Suppressor macrophage treated with lipopolysaccharide for 1 hour (primary cell): ENCODE measurements at regions not wholly inside any gene's neighbourhood (a gene's known extent, or its start where the extent isn't known, plus 50 kb on each side); places are given as distances from the start of the nearest gene placed in this dataset.
"Not testable (repeated sequence)": the region's sequence is repeated elsewhere in the genome, so short reads cannot be mapped to it uniquely, and the experiment has no call there.

Experiments
- DNase-seq, 3 donors: peaks; one replicate each; pipeline ENCODE4 v3.0.0-alpha.2; 2020 to 2022

DNA sequence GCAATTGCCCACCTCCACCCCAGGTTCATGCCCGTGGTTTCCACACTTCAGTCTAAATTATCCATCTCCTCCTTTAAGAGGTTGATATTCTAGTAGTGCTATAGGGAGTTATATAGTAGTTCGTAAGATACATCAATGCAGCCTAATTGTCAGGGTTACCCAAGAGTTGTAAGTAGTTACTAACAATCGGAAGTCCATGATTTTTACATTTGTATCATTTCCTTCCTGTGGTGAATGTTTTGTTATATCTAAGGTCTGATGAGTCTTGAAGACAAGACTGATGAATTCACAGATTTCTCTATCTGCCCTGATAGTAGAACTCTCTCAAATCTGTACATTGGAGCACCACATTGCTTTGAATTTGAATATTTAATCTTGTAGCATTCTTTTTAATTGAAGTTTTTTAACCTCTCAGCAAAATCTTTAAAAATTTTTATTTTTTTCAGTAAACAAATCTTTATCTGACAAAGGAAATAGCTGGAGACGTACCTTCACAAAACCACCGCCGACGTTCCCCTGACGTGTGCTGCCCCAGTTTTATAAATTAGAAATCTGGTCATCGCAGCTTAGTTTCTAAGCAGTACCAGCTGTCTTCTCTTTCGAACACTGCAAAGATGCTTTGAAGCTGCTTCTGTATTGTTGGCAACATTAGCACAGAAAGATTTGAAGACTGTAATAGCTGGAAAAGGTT lies 264.5 kb downstream of the SOCS6 start:
- DNase-seq, result no peak

DNA sequence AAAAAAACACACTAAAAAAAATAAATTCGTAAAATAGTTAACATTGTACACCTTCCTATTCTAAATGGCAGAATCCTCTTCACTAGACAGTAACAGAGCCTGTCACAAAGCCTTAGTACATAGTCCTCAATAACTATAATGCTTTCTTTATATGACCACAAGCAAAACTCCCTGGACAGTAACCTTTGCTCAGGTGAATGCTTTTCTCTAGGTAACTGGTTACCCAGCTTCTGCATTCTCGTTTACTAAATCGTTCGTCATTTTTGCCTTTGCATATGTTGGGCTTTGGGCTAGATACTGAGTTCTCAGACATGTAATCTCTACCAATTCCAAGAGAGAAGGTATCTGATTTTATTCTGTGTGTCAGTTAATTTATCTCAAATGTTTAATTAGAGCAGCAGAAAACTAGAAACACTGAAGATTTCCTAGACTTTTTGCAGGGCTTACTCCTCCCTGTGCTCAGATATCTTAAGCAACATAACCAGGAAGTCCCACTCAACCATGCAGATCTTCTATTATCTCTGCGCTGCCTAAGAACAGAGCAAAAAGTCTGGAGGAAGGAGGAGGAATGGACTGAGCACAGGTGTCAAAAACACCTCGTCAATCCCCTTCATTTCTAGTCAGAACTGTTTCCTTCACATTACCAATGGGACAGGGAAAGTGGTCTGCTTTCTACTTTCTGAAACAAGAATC lies 247.7 kb downstream of the SOCS6 start:
- DNase-seq, result no peak

DNA sequence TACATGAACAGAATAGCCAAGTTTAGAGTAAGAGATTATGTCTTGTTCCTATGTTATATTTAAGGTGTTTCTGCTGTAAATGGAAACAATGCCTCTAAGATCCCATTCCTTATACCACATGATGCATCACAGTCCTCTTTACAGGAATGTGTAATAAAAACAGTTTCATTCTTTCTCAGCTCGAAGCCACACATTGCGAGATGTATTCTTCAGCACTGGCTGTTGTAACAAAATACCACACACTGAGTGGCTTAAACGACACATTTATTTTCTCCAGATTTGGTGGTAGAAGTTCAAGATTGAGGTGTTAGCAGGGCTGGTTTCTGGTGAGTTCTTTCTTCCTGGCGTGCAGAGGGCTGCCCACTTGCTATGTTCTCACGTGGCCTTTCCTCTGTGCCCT lies 246.2 kb downstream of the SOCS6 start:
- no peak for DNase-seq

DNA sequence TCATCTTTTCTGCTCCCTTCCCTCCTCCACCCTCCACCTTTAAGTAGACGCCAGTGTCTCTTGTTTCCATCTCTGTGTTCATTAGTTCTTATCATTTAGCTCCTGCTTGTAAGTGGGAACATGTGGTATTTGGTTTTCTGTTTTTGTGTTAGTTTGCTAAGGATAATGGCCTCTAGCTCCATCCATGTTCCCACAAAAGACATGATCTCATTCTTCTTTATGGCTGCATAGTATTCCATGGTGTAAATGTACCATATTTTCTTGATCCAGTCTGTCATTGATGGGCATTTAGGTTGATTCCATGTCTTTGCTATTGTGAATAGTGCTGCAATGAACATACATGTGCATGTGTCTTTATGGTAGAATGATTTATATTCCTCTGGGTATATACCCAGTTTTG lies 236.5 kb downstream of the SOCS6 start:
- DNase-seq, result not testable (repeated sequence)

DNA sequence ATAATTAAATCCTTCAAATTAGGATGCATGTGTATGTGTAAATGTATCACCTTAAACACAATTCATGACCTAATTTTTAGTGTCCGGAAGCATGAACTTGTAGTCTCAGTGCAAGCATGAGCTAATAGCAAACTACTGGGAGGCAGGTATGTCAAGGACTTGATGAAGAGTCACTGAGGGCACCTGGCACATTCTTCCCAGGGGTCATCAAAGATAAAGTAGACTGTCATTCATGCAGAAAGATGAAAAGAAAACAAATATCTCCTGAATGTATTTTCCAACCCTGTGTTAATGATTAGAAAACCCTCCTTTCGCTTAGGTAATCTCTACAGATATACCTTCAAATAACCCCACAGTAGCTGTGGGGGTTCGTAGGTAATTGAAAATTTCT lies 234.9 kb downstream of the SOCS6 start:
- DNase-seq, result no peak

DNA sequence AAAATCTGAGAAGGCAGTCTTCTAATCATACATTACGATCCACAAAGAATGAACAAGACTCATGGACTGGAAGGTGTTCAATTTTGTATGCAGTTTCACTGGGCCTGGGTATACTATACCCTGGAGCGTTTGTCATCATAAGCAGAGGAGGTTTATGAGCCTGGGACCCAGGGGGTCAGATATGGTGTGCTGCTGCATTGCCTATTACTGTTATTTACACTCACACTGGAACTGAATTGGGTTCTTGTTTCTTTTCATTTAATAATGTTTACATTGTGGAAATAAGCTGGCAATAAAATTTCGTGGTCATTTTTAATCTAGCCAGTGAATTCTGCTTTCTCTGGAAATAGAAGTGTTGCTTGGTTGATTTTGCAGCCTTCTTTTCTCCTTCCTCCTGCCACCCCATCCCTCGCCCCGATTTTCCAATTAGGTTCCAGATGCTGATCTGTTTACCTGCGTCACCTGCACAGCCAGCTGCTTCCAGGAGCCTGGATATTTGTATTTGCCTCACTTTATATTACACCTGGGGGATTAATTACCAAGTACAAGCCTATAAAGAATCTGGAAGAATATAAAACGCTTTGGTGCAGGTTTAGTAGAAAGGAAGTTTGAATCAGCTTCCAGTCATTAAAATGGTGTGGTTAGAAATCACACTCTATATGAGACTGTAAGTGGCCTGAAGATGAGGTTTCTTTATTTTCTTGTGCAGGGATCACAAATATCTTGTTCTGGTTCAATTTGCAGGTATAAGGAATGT lies 234.4 kb downstream of the SOCS6 start:
- no peak for DNase-seq

DNA sequence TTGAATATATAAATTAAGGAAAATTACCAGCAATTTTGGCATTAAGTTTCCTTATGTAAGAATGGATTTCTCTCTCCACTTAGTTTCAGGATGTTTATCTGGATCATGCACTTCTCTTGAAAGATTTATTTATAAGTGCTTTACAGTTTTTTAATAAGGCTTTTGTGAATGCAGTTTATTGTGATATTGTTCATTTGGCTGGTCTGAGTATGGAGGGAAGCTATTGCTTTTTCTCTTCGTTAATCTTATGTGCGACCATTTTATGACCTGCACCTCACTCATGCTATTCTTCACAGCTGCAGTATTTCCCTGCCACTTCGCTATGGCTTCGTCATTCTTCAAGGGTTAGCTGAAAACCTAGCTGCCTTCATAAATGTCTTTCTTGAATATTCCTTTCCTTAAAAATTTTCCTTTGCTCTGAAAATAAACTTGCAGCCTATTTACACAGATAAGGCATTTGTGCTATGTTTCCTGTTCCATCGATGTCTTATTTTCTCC lies 233.4 kb downstream of the SOCS6 start:
- DNase-seq, result no peak

DNA sequence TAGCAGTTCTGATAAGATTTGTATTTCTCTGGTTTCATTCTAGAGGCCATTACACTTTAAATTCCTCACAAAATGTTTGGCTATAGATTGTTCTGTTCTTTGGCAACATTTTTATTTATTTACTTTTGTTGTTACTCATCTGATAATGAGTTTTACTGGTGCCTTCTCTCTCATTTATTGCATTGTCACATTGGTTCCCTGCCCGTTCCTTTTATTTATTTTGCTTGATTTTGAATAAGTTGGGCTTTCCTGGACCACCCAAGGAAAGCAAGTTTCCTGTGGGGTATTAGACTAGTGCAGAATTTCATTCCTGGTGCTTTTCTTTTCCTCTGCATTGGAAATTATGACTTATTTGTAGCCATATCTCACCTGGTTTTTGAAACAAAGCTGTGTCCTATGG lies 232.0 kb downstream of the SOCS6 start:
- DNase-seq, result no peak

DNA sequence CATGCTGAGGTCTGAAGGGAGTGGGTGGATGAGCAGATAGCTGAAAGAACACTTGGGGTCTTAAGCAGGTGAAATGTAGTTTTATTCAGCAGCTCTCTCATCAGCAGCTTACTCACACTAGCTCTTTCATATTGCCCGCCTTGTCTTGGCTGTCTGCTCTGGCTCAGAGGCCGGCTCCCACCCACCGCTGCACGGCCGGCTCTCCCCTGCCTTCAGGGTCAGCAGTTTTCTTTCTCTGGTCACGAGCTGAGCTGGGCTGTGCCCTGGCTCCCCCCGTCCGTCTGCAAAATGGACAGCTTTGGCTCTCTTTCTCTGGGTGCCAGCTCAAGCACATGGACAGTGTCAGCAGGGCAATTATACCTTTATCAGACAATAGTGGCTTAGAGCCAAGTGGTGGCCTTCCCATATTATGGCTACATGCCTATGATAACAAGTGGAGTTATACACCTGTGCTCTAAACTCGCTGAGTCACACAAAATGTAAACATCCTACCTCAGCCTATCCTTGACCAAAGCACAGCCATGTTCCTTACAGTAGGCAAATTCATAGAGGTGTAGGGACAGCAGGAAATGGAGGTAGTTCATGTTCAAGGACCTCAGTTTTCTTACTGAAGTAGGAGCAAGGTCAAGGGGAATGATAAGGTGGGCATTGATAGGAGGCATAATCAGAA lies 224.8 kb downstream of the SOCS6 start:
- no peak for DNase-seq

DNA sequence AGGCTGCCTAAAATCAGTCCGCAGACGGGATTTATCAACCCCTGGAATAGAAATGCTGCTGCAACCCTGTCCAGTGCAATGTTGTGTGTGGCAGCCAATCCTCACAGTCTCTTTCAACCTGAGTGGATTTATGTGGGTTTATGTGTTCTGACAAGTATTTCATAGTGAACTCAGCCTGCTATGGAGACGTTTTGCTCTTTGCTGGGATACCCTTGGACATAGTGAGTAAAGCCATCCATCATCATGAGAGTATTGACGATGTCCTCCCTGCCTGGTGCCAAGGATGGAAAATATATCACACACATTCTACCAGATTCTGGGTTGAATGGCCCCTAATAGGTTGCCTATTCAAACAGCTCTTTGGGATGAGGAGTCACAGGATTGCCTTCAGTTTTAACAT lies 219.1 kb downstream of the SOCS6 start:
- no peak for DNase-seq

DNA sequence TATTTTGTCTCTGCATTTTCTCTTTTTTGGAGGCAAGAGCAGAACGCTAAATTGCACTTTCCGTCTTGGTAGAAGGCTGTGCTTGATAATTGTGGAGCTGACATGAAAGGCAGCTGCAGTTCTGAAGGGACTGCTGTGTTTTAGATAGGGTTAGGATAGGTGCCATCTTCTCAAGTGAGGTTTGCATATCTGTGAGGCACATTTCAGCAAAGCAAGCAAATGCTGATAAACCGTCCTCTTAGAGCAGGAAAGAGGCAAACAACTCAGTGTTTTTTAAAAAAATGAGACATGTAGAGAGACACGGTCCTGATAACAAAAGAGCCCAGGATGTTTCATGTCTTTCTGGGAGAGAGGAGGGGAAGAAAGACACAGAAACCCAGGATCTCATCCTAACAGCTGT lies 217.7 kb downstream of the SOCS6 start:
- no peak for DNase-seq

DNA sequence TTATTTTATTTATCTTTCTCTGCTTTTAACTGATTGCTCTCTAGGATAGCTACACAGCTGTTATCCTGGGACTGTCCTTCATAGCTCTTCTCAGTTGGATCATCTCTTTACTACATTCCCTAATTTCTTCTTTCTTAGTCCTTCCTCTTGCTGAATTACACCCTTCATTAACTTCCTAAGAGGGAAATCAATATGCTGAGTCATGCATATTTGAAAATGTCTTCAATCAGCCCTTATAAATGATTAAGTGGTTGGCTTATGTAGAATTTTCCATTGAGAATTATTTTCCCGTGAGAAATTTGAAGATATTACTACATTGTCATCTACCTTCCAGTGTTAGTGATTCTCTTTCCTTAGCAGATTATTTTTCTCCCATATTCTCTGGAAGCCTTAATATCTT lies 214.2 kb downstream of the SOCS6 start:
- no peak for DNase-seq

DNA sequence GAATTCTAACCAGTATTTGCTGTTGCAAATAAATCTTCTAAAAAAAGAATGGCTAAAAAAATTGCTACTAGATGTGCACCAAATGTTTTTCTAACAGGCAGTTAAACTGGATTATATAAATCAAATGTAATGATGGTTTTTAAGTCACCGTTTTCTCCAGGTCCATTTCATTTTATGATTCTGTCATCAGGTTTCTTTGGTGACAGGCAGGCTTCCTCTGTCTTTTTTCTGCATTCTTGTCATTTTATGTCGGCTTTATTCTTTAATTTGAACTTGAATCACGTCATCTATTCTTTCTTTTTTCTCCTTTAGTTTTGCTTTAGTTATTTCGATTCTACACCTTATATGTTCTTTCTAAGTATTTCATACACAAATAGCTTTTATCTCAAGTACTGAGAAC lies 212.5 kb downstream of the SOCS6 start:
- no peak for DNase-seq

DNA sequence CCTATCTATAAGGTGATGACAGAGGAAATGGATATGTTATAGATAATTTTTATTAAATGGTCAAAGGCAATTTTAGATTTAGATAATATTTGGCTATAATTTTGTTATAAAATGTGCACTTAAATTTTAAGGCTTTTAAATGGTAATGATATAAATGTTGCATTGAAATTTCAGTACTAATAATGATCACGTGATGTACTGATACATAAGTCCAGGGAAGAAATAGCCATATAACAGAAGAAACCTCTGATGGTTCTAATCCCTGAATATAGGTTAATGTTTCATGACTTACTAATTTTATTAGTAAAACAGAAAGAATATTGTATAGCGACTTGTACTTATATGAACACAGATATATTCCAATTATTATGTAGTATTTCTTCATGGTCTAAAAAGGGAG lies 211.9 kb downstream of the SOCS6 start:
- no peak for DNase-seq

DNA sequence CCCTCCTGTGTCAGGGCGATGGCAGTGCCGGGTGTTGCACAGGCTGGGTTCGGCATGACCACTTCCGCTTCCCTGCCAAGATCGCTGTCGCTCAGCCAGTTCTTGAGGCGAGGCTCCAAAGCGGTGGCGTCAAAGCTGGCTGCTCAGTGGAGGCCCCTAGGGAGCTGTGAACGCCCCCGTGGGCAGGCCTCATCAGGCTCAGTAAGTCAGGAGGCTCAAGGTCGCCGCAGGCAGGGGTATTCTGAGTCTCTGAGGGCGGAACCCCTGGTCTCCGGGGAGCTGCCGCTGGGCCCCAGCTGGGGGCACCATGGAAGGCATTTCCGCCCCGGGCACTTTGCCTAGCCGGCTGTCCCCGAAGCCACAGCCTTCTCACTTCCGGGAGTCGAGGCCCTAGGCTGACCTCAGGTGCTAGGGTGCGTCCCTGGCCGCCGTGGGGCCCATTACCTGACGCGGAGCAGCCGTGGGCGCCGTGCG lies 210.4 kb downstream of the SOCS6 start:
- DNase-seq, result no peak

DNA sequence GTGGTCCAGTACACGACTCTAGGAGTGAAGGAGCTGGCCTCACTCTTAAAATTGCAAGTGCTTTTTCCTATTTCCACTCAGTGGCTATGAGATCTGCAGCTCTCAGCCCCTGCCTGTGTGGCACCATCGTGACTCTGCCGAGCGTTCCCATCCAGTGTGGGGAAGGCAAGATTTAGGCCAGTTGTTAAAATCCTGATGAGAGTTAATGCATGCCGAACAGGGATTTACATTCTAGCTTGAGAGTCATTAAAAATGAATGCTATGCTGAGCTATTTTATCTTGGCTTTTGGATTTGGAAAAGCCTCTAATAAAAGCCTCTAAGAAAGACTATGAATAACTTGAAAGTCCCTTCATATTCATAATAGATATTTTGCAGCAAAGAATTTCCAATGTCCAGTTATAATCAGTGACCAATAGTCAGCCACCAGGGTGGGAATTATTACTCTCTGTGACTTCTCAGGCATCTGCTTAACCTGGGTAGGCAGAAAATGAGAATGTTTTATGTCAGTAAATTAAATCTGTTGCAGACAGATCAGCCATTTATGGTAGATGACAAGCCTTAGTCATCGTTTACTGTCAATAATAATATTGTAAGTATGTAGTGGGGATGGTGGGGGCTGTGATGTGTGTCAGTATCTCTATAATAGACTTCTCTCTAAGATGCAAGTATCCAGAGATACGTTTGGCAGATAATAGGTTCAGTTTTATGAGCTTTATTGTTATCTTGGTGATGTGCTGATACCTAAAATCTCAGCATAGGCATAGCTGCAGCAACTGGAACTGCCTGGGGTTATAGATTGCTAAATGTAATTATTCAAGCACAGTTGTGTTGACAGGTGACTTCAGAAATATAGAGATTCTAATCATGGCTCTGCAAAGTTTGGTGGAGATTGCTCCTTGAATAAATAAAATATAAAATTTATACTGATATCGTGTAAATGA lies 207.8 kb downstream of the SOCS6 start:
- no peak for DNase-seq

DNA sequence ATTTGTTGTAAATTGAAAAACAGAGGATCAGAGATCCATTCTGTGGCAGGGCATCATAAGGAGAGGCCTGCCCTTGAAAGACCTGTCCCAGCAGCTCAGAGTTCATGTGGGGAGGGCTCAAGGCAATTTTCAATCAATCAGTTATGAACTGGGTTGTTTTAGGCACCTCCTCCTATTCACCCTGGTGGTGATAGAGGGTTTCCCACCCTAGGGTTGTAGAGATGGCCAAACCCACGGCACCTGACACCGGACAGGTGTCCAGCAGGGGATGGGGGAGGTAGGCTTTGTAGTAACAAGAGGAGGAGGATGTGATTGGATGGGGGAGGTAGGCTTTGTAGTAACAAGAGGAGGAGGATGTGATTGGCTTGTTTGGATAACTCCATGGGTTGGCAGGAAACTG lies 205.7 kb downstream of the SOCS6 start:
- DNase-seq, result no peak

DNA sequence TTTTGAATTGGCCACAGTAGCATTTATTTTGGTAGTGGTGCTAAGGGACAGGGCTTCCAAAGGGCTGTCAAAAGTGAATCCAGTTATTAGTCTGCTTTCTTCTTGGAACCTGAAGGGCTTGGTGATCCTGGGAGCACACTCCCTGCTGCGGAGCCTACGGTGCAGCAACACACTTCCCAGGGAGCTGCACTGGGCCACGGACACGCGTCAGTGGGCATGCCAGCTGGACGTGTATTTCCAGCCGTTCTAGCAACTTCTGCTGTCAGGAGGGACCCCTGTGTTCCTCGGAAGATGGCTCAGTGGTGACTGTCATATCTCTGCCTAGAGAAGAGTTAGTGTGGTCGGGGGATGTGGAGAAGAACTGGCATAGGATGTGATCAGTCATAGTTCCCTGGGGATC lies 204.6 kb downstream of the SOCS6 start:
- no peak for DNase-seq

DNA sequence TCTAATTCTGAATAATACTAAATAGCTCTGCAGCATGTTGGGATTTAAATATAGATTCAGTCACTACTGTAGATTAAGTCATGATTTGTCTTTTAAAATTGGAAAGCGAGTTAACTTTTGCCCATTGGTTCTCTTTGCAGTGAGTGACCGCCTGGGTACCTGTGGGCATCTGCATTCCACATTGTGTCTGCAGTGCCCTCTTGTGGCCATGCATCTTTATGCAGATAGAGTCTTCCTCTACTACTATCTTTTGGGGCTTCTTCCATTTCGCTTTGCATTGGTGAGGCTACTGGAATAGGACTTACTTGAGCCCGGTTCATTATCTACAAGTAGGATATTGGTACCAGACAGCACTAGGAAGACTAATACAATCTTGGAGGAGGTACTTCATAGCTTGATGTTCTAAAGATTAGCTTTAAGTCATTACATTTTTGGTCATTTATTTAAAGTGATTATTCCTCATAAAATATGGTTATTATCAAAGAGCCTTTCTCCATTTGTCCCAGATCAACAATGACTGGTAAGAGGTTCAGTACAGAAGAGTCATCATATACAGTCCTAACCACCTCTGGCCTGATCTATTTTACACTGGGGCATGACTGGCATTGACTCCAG lies 203.0 kb downstream of the SOCS6 start:
- DNase-seq, result peak; percentile 79 to 82 (median 80)

DNA sequence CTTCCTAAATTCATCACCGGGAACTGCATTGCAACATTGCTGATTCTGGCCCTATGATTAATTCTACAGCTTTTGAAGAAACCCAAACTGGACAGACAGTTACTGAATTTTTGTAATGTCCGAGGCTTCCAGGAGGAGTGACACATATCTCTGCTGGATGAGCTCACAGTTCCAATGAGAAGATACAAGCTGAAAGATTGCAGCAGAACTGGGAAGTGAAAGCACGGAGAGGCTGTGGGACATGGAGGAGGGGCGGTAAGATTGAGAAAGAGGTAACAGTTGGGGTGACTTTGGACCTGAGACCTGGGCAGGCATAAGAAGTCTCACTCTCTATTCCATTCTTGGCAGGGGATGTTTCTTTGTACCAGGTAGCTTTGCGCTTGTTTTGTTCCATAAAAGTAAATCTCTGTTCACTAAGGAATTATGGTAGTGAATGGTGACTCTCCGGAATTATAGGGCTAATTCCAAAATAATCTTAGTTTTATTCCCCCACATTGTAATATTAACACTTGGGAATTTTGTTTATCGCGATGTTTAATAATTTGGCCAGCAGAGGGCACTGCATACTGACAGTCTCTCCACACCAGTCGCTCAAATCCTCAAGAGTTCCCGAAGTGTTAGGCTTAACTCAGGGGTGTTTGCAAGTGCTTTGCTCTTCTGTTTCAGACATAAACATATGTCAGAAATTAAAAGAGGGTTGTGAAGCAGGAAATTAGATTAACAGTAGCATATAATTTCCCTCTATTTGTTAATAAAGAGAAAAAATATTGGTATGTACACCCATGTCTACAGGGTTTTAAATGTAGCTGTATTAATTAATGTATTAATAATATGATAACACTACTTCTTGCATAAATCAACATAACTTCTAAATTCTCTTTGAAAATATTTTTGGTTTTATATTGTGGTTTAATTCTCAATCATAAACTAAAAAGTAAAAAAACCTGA lies 201.4 kb downstream of the SOCS6 start:
- DNase-seq, result peak; percentile 83 to 96 (median 93)
